ENCODE measurements at regions not wholly inside any gene's neighbourhood (a gene's known extent, or its start where the extent isn't known, plus 50 kb on each side); places are given as distances from the start of the nearest gene placed in this dataset.

DNA sequence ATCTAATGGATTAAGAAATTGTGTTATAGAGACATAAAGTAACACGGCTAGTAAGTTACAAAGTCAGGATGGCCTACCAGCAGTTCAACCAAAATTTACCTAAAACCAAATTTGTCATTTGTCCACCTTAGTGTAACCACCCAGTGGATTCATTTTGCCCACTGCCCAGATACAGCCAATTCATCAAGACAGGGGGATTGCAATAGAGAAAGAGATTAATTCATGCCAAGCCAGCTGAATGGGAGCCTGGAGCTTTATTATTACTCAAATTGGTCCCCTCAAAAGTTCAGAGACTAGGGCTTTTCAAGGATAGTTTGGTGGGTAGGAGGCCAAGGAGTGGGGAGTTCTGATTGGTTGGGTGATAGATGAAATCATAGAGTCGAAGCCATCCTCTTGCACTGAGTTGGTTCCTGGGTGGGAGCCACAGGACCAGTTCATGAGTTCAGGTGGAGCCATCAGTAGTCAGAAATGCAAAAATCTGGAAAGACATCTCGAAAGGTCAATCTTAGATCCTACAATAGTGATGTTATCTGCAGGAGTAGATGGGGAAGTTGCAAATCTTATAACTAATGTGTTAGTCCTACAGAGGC, 304.2 kb upstream of the CADM1 start:
- DNase-seq (ENCODE audit: low read depth in 4 of 4, low spot score in 1 of 4): no peak

DNA sequence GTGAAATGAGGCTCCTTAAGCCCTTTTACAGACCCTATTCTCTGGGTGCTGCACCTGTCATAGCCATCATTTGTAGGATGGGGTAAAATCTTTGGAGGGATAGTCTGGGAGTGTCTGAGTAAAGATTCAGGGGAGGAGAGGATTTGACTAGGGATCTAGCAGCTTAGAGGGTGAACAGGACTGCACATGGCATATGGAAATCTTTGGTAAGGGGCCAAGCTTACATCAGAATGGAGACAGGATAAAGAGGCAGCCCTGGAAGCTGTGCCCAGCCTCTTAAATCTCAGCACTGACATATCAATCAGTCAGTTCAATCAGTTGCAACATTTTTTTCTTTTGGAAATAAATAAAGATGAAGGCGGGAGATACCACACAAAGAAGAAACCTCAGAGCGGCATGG, 301.8 kb upstream of the CADM1 start:
- no peak for DNase-seq (ENCODE audit: low read depth in 4 of 4, low spot score in 1 of 4)

DNA sequence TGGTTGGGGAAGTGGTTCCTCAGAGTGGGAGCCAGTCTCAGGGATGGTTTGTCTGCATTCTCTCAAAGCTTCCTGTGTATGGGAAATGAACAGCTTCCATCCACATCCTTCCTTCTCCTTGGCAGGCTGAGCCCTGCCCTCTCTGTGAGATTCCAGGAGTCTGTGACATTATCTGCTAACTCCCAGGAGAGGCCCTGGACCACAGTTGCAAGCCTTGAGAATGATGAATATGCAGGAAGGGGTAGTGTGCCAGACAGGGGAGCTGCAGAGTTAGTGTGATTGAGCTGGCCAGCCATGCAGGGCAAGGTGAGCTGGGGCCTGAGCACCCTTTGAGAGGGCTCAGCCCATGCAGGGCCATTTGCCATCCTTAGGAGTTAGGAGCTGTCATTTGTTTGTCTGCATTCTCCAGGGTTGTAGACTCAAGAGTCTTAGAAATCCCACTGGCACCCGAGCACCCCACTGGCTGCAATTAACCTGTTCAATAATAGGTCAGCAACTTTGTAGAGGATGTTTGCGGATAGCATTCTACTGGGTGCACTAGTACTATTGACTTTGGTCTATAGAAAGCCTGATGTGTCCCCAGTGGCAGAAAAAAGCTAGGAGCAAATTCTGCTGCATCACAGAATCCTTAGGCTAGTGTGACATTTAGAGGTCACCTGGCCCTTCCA, 299.0 kb upstream of the CADM1 start:
- no peak for DNase-seq (ENCODE audit: low read depth in 4 of 4, low spot score in 1 of 4)

DNA sequence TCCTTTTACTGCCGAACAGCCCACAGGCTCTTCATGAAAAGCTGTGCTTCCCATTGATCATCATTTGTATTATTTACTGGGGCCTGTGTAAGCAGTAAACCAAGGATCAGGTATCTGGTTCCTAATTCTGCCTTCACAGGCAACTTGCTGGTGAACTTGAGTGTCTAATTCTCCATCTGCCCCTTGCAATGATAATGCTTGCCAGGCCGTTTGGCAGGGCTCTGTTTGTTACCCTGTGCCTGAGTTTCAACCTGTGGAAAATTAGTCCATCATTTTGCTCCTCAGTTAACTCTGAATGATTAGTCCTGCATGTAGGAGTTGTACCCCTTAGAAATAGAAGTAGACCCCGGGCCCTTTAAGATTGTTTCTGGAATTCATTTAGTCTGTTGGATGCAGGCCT, 298.4 kb upstream of the CADM1 start:
- no peak for DNase-seq (ENCODE audit: low read depth in 4 of 4, low spot score in 1 of 4)

DNA sequence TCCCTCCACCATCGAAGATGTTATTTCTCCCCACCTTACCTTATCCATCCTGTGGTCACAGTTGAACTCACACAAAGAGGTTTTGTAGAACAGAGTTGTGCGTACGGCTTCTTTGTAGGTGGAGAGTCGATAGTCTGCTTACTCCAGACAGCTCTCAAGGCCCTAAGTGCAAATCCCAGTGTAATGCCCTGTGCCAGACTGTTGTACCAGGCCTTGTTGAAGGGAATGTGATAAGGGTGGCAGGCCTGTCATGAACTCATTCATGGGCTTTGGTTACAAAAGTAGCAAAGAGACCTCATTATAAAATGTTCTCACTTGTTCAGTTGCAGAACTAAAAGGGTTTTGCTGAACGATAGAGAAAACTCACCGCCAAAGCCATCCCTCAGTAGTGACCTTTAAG, 288.7 kb upstream of the CADM1 start:
- DNase-seq (ENCODE audit: low read depth in 4 of 4, low spot score in 1 of 4): no peak

DNA sequence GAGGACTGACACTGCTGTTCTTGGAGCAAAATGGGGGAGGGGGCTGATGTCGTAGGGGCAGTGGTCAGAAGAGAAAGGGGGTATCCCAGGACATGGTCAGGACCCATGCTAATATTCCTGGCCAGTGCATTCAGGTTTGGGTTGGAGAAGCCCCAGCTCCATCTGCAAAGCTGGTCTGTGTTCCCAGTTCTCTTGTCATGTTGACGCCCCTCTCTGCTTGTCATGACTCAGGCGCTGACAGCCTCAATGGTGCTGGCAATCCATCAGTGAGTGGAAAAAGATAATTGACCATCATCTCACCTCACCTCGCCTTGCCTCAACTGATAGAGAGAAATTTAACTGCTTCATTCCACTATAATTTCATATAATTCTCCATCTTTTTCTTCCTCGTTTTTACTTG, 283.1 kb upstream of the CADM1 start:
- no peak for DNase-seq (ENCODE audit: low read depth in 4 of 4, low spot score in 1 of 4)

DNA sequence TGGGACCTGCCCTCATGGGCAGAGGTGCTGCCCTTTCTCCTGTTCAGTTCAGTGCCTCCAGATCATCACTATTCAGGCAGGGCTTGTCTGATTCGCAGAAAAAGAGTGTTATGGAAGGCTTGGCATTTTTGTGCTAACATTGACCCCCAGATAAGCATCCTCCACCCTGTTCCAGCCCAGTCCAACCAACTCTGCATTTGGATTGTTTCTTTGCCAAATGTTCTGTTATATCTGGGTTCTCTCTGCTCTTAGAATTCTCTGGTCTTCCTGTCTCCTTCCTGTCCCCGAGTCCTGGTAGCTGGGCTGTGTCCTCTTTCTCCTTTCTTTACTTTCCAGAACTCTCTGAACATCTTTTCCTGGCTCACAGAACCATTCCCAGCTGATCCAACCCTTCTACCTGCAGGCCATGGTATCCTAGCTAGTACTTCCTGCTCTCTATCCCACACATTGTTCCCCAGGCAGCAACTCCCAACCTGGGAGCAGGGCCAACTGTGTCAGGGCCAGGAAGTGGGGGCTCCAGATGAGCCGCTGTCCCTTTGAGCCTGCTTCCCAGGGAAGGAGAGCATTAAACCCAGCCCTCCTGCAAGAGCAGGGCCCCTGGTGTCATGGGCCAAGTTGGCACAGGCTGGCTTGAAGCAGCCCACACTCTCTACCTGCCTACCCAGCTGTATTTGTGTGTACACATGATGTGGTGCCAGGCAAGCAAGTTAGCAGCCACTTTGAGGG, 280.7 kb upstream of the CADM1 start:
- DNase-seq (ENCODE audit: low read depth in 4 of 4, low spot score in 1 of 4): no peak

DNA sequence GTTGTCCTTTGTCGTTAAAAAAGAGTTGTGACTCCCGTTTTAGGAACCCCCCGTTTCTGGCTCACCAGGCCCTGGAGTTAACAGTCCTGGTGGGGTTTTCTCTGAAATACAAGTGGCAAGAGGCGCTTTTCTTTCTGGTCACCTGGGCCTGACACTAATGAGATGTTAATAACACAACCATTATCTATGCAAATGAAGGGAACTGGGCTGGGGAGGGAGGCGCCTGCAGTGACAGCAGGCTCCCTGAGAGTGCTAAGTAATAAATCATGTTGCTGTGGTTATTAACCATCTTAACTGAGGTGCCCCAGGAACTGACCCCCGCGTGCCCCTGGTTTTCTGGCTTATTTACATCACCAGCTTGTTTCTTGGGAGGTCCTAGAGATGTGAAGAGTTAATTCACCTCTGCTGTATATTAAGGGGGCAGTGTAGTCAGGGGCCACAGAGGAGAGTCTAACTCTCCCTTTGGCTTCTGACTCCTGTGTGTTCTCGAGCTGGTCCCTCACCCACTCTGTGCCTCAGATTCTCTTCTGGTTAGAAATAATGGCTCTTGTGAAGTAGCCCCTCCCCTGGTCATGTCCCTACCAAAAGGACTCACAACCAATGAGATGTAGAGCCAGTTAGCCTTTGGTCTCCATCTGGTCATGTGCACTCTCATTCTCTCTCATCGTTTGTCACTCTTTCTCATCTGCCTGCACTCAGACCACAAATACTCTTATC, 276.6 kb upstream of the CADM1 start:
- DNase-seq (ENCODE audit: low read depth in 4 of 4, low spot score in 1 of 4): no peak

DNA sequence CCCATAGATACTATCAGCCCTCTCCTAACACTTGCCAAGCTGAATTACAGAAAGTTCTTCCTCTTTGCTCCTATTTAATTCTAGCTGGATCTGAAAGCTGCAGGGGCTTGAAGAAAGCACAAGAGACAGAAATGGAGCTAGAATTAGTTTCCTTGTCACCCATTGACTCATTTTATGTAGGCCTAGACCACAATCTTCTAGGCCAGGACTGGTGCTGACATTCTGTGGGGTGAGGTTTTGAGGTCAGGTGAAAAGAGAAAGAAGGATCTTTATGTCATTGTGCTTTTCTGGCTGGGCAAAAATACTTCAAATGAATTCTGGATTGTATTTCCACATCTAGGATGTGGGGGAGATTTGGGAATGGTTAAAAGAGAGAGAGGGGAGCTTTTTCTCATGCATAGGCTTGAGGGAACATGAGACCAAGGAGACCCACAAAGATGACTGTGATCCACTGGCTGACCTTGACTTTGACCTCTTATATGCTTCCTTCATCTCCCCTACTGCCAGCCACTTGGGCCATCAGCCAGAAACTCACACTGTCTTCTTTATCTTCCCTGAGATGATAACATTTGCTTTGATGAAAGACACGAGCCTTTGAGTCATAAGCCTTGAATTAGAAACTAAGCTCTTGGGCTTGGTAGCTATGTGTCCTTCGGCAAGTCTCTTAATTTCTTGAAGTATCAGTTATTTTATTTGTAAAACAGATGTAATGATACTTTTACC, 274.9 kb upstream of the CADM1 start:
- no peak for DNase-seq (ENCODE audit: low read depth in 4 of 4, low spot score in 1 of 4)

DNA sequence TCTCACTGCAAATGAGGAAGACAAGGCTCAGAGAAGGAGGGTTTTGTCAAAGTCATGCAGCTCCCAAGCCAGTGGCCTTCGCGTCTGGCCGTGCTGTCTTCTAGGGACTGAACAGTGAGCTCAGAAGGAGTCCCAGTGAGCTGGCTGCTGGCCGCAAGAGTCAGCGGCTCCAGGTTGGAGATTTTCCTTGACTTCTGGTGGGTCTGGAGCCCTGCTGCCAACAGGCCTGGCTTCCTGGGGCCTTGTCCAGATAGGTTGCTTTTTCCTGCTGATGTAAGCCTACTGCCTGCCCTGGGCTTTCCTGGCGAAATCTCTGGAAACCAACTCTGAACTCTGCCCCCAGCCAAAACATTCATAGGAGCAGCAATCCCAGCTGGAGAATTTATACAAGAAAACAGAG, 272.7 kb upstream of the CADM1 start:
- no peak for DNase-seq (ENCODE audit: low read depth in 4 of 4, low spot score in 1 of 4)

DNA sequence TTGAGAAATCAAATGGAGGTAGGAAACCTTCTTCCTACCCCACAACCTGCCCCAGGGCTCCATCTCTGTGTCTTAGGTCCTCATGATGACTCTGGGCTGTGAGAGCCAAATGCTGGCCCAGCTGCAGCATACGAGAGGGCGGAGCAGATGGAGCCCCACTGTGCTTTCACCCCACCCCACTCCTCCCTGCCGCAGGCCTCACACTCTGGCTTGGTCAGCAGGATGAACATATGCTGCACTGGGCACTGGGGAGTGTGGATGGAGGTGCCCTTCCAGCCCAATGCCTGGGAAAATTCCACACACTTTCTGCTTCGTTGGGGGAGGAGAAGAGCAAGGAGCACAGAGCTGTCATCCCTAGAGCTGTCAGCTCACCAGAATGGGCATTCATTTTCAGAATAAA, 271.6 kb upstream of the CADM1 start:
- no peak for DNase-seq (ENCODE audit: low read depth in 4 of 4, low spot score in 1 of 4)

DNA sequence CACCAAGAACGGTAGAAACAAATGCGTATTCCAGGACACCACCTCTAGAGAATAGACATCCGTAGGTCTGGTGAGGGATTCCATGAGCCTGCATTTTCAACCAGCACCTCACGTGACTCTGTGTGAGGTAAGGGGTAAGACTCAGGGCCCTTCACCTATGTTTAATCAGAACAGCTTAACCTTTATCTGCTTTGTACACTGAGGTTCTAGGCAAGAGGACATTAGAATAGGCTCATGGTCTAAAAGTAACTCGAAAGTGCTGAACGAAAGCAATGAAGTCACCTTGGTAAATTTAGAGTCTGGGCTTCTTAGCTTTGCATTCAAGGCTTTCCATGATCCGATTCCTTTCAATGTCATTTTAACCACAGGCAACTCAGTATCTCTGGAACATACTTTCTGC, 270.5 kb upstream of the CADM1 start:
- no peak for DNase-seq (ENCODE audit: low read depth in 4 of 4, low spot score in 1 of 4)

DNA sequence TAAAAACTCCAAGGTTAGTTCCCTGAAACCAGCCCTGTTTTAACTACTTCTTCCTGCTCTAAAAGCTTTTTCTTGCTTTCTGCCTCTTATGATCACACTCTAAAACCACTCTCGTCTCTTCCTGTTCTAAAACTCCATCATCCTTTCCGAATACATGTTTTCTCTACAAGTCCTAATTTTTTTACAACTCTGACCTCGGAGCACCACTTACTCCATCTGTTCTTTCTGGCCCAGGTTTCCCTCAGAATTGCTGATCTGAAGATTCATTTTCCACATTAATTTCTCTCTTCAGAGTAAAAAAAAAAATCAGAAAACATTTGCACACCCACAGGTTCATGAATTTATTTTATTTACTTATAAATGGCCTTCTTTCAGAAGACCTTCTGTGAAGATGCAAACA, 265.7 kb upstream of the CADM1 start:
- no peak for DNase-seq (ENCODE audit: low read depth in 4 of 4, low spot score in 1 of 4)

DNA sequence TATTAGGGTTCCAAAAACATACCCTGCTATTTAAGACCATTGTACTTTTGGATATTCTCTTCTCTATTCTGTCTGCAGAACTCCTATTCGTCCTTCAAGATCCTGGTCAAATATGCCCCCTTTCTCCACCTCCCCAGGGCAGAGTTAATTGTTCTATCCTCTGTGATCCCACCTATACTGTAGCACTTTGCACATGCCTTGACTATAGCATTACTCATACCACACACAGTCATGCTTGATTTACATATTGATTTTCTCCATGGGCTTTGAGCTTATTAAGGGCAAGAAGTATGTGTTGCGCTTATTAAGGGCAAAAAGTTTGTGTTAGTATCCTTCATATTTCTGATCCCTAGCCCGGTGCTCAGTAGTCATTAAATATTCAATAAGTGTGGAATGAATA, 263.7 kb upstream of the CADM1 start:
- no peak for DNase-seq (ENCODE audit: low read depth in 4 of 4, low spot score in 1 of 4)

DNA sequence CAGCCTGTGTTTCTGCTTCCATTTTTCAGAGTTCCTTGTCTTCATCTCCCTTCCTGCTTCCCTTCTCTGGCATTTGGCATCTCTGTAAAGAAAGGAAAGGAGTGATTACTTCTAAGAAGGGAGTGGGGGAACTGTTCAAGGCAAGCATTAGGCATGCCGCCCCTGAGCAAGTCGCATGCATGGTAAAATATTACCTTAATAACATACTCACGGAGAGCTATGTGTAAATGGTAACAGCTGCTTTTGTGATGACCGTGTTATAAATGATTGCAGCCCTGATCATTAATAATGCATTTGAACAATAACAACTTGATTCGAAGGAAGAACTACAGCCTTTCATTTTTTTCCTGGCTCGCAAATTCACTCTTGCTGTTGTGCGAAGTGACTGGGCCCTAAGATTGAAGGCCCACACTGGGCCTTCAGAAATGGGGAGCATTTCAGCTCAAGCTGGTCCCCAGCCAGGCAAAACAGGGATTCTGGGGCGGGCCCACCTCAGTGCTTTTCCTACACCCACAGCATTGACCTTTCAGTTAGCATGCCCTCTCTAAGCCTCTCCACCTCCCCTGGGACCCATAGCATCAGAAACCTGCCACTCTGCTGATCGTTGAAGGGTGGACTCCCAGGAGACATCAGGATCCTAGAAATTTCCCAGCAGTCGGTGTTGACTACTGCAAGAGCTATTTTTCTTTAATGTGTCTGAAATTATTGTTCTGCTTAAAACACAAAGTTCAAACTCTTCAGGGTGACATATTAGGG, 263.0 kb upstream of the CADM1 start:
- DNase-seq (ENCODE audit: low read depth in 4 of 4, low spot score in 1 of 4): no peak

DNA sequence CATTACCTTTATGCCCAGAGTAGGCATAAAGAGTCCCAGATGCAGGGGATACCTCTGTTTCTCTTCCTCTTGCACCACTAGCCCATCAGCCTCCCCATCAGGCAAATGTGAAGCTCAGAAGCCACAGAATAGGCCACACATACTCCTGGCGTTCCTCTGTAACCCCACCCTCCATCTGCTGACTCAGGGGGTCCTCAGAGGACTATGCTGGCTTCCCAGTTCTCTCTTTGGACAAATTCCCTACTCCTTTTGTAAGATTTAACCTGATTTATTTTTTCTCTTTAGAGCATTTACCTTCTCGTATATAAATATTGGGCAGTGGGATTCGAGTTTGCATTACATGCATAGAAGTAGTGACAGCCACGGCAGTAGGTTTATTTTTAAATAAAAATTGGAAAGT, 262.3 kb upstream of the CADM1 start:
- DNase-seq (ENCODE audit: low read depth in 4 of 4, low spot score in 1 of 4): no peak

DNA sequence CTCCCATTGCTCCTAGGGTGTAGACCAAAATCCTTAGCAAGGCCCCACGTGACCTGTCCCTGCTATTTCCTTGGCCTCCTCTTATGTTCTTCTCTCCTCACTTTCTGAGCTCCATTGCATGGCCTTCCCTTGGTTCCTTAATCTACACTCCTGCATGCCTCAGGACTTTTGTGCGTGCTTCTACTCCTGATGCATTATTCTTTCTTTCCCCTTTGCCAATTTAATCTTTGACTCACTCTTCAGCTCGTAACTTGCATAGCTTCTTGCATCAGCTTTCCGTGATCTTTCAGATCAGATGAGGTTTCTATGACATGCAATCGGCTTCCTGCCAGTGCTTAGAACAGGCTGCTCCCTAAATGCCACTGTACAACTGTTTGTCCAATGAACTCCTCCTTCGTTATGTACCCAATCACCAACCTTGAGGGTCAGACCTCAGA, 261.6 kb upstream of the CADM1 start:
- DNase-seq (ENCODE audit: low read depth in 4 of 4, low spot score in 1 of 4): no peak

DNA sequence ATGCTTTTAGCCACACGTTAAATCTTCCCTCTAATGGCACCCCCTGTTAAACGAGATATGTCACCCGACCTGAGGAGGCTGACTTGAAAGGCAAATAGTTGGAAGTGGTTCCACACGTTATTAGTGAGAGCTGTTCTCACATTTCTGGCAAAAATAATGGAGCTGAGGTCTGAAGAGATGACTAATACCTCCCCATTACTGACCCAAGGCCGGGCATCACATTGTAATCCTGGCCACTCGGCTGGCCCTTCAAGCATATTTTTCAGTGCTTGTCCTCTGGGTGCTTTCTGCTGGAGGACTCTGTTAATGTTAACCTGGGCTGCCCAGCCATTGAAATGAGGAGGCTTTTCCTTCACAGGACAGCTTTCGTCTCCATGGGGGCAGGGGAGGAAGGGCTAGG, 260.0 kb upstream of the CADM1 start:
- no peak for DNase-seq (ENCODE audit: low read depth in 4 of 4, low spot score in 1 of 4)

DNA sequence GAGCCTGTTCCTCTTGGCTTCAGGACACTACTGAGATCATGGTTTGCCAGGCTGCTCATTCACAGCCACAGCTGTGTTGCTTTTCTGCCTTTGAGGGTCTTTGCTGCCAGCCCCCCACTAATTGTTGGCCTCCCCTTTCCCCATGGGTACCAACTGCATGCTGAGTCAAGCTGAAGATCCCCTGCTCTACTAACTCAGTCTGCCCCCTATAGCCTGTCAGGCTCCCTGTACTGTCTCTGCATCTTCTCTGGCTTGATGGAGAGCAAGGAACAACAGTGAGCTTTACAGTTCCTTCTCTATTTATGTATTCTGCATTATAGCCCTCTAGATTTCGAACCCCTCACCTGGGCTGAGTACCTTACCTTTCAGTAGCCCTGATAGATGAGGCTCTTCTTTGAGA, 257.6 kb upstream of the CADM1 start:
- DNase-seq (ENCODE audit: low read depth in 4 of 4, low spot score in 1 of 4): no peak

DNA sequence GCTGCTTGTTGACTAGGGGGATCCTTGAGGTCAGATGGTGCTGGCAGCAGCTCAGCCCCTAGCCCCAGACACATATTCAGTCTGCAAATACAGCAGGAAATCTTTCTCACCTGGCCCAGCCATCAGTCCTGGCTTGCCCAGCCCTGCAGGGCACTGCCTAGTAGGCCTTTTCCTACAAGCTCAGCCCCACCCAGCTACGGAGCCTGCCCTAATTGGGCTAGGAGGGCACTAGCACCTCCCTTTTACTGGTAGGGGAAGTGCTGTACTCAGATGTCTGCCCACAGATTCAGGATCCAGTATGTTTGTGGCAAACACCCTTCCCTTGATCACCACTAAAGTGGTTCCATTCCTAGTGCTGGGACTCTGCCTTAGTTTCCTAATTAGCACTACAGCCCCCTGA, 257.1 kb upstream of the CADM1 start:
- DNase-seq (ENCODE audit: low read depth in 4 of 4, low spot score in 1 of 4): no peak

All from stimulated activated CD4-positive, alpha-beta T cell treated with anti-CD3 and anti-CD28 coated beads, Interleukin-1b, Interleukin-23, amount 100 ng/mL, for 24 hours (primary cell).